HG03280 (cell line): ENCODE measurements at regions not wholly inside any gene's neighbourhood (a gene's known extent, or its start where the extent isn't known, plus 50 kb on each side); places are given as distances from the start of the nearest gene placed in this dataset.
"Not testable (repeated sequence)": the region's sequence is repeated elsewhere in the genome, so short reads cannot be mapped to it uniquely, and the experiment has no call there.

Experiments used
- ATAC-seq: cut with Tn5 transposase; IDR thresholded peaks from one replicate; pipeline ENCODE4 v1.9.1; 2021; ENCODE audit warnings: mild to moderate bottlenecking, moderate library complexity; ENCODE audit not compliant: unreplicated experiment

DNA sequence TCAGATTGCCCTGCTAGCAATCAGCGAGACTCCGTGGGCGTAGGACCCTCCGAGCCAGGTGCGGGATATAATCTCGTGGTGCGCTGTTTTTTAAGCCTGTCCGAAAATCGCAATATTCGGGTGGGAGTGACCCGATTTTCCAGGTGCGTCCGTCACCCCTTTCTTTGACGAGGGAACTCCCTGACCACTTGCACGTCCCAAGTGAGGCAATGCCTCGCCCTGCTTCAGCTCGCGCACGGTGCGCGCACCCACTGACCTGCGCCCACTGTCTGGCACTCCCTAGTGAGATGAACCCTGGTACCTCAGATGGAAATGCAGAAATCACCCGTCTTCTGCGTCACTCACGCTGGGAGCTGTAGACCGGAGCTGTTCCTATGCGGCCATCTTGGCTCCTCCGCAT is 971.0 kb downstream of the NXPH1 start:
- not testable (repeated sequence) for ATAC-seq

DNA sequence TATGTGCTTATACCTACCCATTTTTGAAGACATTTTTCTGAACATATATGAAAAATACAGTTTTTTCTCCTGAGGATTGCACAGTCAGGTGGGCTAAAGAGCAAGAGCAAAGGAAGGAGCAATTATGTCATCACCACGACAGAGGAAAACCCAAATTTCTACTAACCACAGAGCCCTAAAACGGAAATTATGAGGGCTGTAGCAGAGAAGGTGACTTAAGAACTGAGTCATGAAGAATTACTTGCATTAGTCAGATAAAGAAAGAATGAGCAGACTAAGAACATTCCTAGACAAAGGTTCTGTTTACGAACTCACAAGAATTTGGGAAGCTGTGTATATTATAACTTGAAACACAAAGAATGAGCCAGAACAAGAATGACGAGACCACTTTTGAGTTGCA is 974.4 kb downstream of the NXPH1 start:
- ATAC-seq, result no peak

DNA sequence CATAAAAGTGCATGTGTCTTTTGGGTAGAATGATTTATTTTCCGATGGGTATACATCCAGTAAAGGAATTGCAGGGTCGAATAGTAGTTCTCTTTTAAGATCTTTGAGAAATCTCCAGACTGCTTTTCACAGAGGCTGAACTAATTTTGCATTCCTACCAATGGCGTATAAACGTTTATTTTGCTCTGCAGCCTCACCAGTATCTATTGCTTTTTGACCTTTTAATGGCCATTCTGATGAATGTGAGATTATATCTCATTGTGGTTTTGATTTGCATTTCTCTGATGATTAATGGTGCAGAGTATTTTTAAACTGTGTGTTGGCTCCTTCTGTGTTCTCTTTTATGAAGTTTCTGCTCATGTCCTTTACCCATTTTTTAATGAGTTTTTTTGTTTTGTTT is 1020.1 kb downstream of the NXPH1 start:
- no peak for ATAC-seq

DNA sequence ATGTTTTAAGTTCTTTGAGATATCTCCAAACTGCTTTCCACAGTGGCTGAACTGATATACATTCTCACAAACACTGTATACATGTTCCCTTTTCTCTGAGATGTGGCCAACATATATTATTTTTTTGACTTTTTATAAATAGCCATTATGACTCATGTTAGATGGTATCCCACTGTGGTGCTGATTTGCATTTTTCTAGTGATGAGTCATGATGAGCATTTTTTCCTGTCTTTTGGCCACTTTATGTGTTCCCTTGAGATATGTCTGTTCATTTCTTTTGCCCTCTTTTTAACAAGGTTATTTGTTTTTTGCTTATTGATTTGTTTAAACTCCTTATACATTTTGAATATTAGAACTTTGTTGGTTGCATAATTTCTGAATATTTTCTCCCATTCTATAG is 1055.1 kb downstream of the NXPH1 start:
- no peak for ATAC-seq

DNA sequence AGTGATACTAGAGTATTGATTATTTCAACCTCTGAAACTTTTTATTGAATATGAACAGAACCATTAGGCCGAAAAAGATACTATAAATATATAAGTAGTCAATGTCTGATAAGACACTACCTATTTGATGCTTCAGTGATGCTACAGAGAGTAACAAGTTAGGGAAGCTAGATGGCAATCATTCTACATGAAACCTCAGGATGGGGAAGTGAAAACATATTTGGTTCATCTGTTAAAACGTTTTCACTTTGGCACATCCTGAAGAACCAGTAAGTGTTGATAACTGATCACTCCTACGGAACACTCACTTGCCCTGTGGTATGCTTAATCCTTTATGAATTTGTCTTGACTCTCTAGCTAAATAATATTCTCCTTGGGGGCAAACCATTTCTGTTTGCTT is 1064.9 kb downstream of the NXPH1 start:
- ATAC-seq, result no peak

GRCh38 chr7:9502269-9502668 is 1068.9 kb downstream of the NXPH1 start:
- ATAC-seq, result no peak

GRCh38 chr7:9504678-9505077 is 1071.3 kb downstream of the NXPH1 start:
- no peak for ATAC-seq

- ATAC-seq, result no peak
Observed at GRCh38 chr7:9505516-9505915, 1072.1 kb downstream of the NXPH1 start.

- no peak for ATAC-seq
Observed at GRCh38 chr7:9507290-9507689, 1073.9 kb downstream of the NXPH1 start.

GRCh38 chr7:9516662-9517061 is 1083.3 kb downstream of the NXPH1 start:
- no peak for ATAC-seq

- no peak for ATAC-seq
Observed at GRCh38 chr7:9523579-9523978, 1090.2 kb downstream of the NXPH1 start.

DNA sequence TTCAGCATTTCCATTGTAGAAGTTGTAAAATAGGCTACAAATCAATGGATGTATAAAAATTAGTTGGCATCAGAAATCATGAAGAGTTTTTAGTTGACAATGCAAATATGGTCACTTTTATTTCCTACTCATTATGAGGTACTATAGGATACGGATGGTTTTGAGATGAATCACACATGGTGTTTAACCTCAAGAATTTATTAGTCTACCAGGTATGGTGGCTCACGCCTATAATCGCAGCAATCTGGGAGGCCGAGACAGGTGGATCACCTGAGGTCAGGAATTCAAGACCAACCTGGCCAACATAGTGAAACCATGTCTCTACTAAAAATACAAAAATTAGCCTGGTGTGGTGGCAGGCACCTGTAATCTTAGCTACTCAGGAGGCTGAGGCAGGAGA is 1119.0 kb downstream of the NXPH1 start:
- ATAC-seq, result not testable (repeated sequence)

DNA sequence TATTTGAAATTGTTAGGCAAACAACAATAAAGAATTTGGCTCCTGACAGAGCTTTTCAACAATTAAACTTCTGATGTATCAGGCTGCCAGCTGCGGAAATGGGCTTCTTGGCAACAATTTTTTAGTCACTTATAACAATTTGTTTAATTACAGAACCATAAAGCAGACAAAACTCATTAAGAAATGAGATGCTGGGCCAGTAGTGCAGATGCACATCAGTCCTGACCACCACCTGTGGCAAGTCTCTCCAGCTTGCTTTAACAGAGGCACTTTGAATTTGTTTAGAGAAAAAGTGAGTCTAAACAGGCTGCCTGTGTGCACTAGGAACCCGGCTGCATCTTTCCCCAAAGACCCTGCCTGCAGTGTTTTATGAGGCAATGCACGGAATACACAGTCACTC is 1124.4 kb downstream of the NXPH1 start:
- no peak for ATAC-seq

DNA sequence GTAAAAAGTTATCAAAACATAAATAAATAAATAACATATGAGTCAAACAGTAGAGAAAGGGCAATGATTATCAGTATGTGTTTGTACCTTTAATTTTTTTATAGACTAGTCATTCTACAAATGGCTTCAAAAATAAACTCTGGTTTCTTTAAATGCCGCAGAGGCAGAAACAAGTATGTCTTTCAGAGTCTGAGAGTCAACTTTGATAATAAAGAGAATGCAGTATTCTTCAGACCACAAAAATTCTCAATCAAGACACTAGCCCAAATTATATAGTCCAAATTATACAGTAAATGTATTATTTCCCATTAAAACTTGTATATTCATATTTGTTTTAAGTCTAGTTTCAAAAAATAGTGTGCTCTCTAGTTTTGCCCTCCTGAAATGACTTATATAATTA is 1142.3 kb downstream of the NXPH1 start:
- ATAC-seq, result no peak

GRCh38 chr7:9582824-9583223 is 1149.4 kb downstream of the NXPH1 start:
- no peak for ATAC-seq

- ATAC-seq, result no peak
Observed at GRCh38 chr7:9598411-9598810, 1165.0 kb downstream of the NXPH1 start.

- ATAC-seq, result no peak
Observed at GRCh38 chr7:9600974-9601373, 1167.6 kb downstream of the NXPH1 start.

GRCh38 chr7:9603291-9603690 is 1169.9 kb downstream of the NXPH1 start:
- ATAC-seq, result no peak

DNA sequence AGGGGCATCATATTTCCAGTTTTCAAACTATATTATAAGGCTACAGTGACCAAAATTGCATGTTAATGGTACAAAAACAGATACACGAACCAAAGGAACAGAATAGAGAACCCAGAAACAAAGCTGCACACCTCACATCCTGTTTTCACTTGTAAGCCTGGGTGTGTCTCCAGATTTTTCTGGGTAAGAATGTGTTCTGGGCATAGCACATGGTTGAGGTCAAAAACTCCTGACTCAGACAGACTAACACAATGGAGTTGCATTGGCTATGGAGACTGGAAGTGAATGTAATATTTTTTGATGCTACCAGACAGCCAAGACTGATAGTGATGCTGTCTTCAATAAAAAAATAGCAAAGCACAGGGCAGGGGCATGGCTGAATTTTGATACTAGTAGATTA is 1175.2 kb downstream of the NXPH1 start:
- ATAC-seq, result no peak

GRCh38 chr7:9620899-9621298 is 1187.5 kb downstream of the NXPH1 start:
- not testable (repeated sequence) for ATAC-seq

DNA sequence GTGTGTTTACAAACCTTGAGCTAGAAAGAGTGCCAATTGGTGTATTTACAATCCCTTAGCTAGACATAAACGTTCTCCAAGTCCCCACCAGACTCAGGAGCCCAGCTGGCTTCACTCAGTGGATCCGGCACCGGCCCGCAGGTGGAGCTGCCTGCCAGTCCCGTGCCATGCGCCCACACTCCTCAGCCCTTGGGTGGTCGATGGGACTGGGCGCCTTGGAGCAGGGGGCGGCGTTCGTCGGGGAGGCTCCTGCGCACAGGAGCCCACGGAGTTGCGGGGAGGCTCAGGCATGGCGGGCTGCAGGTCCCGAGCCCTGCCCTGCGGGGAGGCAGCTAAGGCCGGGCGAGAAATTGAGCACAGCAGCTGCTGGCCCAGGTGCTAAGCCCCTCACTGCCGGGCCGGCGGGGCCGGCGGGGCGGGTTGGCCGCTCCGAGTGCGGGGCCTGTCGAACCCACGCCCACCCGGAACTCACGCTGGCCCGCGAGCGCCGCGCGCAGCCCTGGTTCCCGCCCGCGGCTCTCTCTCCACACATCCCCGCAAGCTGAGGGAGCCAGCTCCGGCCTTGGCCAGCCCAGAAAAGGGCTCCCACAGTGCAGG is 1188.0 kb downstream of the NXPH1 start:
- not testable (repeated sequence) for ATAC-seq

DNA sequence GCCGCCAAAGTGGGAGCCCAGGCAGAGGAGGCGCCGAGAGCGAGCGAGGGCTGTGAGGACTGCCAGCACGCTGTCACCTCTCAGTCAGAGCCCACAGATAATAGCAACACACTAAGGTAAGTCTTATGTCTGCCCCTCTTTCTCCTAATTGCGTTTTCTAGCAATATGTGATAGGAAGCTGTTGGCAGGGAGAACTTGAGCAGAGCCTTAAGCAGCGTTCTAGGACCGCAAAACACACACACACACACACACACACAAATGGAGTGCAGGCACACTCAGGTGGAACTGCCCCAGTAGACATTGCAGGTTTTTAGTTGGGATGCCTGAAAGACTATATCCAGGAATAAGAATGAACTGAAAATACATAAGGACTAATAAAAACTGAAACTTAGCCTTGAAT is 1188.5 kb downstream of the NXPH1 start:
- ATAC-seq, result no peak

DNA sequence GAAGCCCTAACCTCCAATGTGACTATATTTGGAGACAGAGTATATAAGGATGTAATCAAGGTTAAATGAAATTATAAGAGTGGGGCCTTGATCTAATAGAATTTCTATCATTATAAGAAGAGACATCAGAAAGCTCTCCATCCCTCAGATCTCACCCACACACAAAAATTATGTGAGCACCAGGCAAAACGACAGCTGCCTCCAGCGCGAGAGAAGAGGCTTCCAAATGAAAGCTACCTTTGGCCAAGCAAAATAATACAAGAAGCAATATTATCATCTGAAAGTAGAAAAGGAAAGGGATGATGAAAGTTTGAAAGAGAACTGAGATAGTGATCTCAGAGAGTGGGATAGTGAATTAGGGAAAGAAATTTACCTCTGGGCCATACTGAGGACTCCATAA is 1192.5 kb downstream of the NXPH1 start:
- no peak for ATAC-seq

DNA sequence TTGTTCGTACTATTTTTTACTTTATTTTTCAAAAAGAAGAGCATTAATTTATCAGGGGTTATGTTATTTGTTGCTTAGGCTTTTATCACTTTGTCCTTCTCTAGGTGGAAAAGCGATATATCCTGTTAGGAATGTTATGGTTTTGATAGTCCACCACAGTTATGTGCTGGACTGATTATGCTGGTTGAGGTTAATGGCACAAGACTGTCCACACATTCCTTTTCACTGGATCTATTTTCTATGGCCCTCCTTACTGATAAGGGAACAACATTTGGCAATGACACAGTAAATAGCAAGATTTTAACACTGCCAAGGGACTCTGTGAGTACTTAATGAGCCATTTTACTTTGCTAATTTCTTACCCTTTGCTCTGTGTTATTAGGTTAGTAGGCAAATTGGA is 1212.3 kb downstream of the NXPH1 start:
- ATAC-seq, result no peak
